ENCODE measurements at regions not wholly inside any gene's neighbourhood (a gene's known extent, or its start where the extent isn't known, plus 50 kb on each side); places are given as distances from the start of the nearest gene placed in this dataset.

DNA sequence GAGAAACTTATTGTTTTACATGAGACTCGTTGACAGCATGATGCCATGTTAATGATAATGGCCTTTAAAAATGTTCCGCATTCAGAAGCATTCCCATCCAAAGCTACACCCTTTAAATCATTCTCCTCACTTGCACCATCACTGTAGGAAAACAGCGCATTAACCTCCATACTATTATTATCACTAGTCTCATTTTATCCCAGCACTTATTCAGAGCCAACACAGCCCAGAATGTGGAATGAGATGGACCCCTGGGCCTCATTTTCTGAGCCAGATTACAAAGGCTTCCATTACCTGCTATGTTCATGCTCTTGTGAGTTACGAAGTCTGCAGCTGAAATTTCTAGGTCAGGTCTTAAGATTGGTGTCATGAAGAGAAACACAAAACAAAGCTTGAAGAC, 159.4 kb downstream of the HS3ST3A1 start:
- no peak overlapping the region for H3K27ac Mint-ChIP-seq
- no peak overlapping the region for H3K4me3 Mint-ChIP-seq
- H3K9me3 Mint-ChIP-seq: no peaks in the 10 kb centered on the region
- H3K4me1 Mint-ChIP-seq: no peaks in the 10 kb centered on the region
- DNase-seq (ENCODE audit: low spot score in 2 of 2): no peak
- no peaks in the 10 kb centered on the region for H3K27me3 Mint-ChIP-seq
- no peaks in the 10 kb centered on the region for H3K36me3 Mint-ChIP-seq
- ATAC-seq (ENCODE audit: low read depth): no peak

GRCh38 chr17:13441873-13442272, 159.9 kb downstream of the HS3ST3A1 start:
- no peak overlapping the region for H3K27ac Mint-ChIP-seq
- no peak for ATAC-seq (ENCODE audit: low read depth)
- no peaks in the 10 kb centered on the region for H3K36me3 Mint-ChIP-seq
- H3K9me3 Mint-ChIP-seq: no peaks in the 10 kb centered on the region
- DNase-seq (ENCODE audit: low spot score in 2 of 2): no peak
- H3K27me3 Mint-ChIP-seq: no peaks in the 10 kb centered on the region
- H3K4me1 Mint-ChIP-seq: no peaks in the 10 kb centered on the region
- no peak overlapping the region for H3K4me3 Mint-ChIP-seq

GRCh38 chr17:13437966-13438779, 163.6 kb downstream of the HS3ST3A1 start:
- ATAC-seq (ENCODE audit: low read depth): no peak
- peaks cover 1% of the 10 kb centered on the region for H3K9me3 Mint-ChIP-seq
- H3K4me1 Mint-ChIP-seq: no peaks in the 10 kb centered on the region
- H3K27me3 Mint-ChIP-seq: no peaks in the 10 kb centered on the region
- H3K36me3 Mint-ChIP-seq: no peaks in the 10 kb centered on the region
- no peak for DNase-seq (ENCODE audit: low spot score in 2 of 2)
- H3K27ac Mint-ChIP-seq: no peak overlapping the region
- H3K4me3 Mint-ChIP-seq: no peak overlapping the region

- ATAC-seq (ENCODE audit: low read depth) (no peak), DNase-seq (ENCODE audit: low spot score in 2 of 2) (no peak)
- H3K27ac Mint-ChIP-seq: no peak overlapping the region
- H3K27me3 Mint-ChIP-seq: no peaks in the 10 kb centered on the region
- H3K4me1 Mint-ChIP-seq: no peaks in the 10 kb centered on the region
- no peaks in the 10 kb centered on the region for H3K36me3 Mint-ChIP-seq
- H3K9me3 Mint-ChIP-seq: peaks cover 6% of the 10 kb centered on the region
- H3K4me3 Mint-ChIP-seq: no peak overlapping the region
Measured at GRCh38 chr17:13435230-13435629, 166.5 kb downstream of the HS3ST3A1 start.

- no peaks in the 10 kb centered on the region for H3K27me3 Mint-ChIP-seq
- no peaks in the 10 kb centered on the region for H3K4me1 Mint-ChIP-seq
- H3K36me3 Mint-ChIP-seq: no peaks in the 10 kb centered on the region
- ATAC-seq (ENCODE audit: low read depth) (no peak), DNase-seq (ENCODE audit: low spot score in 2 of 2) (no peak)
- no peak overlapping the region for H3K27ac Mint-ChIP-seq
- H3K9me3 Mint-ChIP-seq: peaks cover 4% of the 10 kb centered on the region
- H3K4me3 Mint-ChIP-seq: no peak overlapping the region
Measured at GRCh38 chr17:13429201-13429600, 172.5 kb downstream of the HS3ST3A1 start.

- Mint-ChIP-seq H3K4me1 (no peaks in the 10 kb centered on the region), H3K27me3 (no peaks in the 10 kb centered on the region), H3K9me3 (peaks cover 4% of the 10 kb centered on the region), H3K36me3 (no peaks in the 10 kb centered on the region), H3K27ac (no peak overlapping the region), H3K4me3 (no peak overlapping the region)
- no peak for ATAC-seq (ENCODE audit: low read depth)
- DNase-seq (ENCODE audit: low spot score in 2 of 2): no peak
Measured at GRCh38 chr17:13428611-13429042, 173.1 kb downstream of the HS3ST3A1 start.

- no peak overlapping the region for H3K4me3 Mint-ChIP-seq
- H3K27me3 Mint-ChIP-seq: no peaks in the 10 kb centered on the region
- H3K36me3 Mint-ChIP-seq: no peaks in the 10 kb centered on the region
- H3K4me1 Mint-ChIP-seq: no peaks in the 10 kb centered on the region
- no peaks in the 10 kb centered on the region for H3K9me3 Mint-ChIP-seq
- DNase-seq (ENCODE audit: low spot score in 2 of 2) (no peak), ATAC-seq (ENCODE audit: low read depth) (no peak)
- no peak overlapping the region for H3K27ac Mint-ChIP-seq
Measured at GRCh38 chr17:13426991-13427390, 174.7 kb downstream of the HS3ST3A1 start.

DNA sequence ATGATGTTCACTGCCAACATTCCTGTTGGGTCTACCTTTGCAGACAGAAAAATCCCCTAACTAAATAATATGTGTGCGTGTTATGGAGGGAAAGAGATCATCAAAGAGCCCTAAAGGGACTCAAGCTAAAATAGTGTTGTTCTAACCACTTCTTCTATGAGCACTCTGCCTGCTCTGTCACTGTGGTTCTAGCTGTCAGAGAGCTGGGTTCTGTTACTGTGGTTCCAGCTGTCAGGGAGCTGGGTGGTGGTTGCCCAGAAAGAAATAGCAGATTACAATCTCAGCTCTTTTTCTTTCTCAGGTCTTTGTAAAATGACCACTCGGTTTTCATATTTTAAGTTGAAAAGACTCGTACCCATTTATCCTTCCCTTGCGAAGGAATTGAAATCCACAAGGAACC, 176.3 kb downstream of the HS3ST3A1 start:
- no peak for DNase-seq (ENCODE audit: low spot score in 2 of 2)
- no peak overlapping the region for H3K4me3 Mint-ChIP-seq
- H3K4me1 Mint-ChIP-seq: no peaks in the 10 kb centered on the region
- no peak for ATAC-seq (ENCODE audit: low read depth)
- no peaks in the 10 kb centered on the region for H3K9me3 Mint-ChIP-seq
- H3K36me3 Mint-ChIP-seq: no peaks in the 10 kb centered on the region
- peaks cover 9% of the 10 kb centered on the region for H3K27me3 Mint-ChIP-seq
- no peak overlapping the region for H3K27ac Mint-ChIP-seq

- Mint-ChIP-seq H3K4me1 (no peaks in the 10 kb centered on the region), H3K27ac (no peak overlapping the region), H3K4me3 (no peak overlapping the region), H3K9me3 (peaks cover 3% of the 10 kb centered on the region), H3K27me3 (peaks cover 12% of the 10 kb centered on the region), H3K36me3 (no peaks in the 10 kb centered on the region)
- no peak for ATAC-seq (ENCODE audit: low read depth)
- DNase-seq (ENCODE audit: low spot score in 2 of 2): no peak
Measured at GRCh38 chr17:13421581-13422130, 180.1 kb downstream of the HS3ST3A1 start.

DNA sequence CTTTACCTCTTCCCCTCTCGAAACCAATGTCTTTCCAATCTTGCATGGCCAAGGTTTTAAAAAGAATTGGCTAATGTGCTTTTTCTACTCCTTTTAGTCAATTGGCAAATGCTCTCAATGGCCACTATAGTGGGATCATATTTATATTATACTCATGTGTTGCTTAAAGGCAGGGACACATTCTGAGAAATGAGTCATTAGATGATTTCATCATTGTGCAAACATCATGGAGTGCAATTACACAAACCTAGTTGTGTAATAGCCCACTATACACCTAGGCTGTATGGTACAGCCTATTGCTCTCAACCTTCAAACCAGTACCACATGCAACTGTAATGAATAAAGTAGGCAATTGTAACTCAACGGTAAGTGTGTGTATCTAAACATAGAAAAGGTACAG, 180.9 kb downstream of the HS3ST3A1 start:
- H3K36me3 Mint-ChIP-seq: no peaks in the 10 kb centered on the region
- ATAC-seq (ENCODE audit: low read depth) (no peak), DNase-seq (ENCODE audit: low spot score in 2 of 2) (no peak)
- no peaks in the 10 kb centered on the region for H3K4me1 Mint-ChIP-seq
- H3K4me3 Mint-ChIP-seq: no peak overlapping the region
- no peak overlapping the region for H3K27ac Mint-ChIP-seq
- H3K9me3 Mint-ChIP-seq: peaks cover 4% of the 10 kb centered on the region
- H3K27me3 Mint-ChIP-seq: peaks cover 13% of the 10 kb centered on the region

DNA sequence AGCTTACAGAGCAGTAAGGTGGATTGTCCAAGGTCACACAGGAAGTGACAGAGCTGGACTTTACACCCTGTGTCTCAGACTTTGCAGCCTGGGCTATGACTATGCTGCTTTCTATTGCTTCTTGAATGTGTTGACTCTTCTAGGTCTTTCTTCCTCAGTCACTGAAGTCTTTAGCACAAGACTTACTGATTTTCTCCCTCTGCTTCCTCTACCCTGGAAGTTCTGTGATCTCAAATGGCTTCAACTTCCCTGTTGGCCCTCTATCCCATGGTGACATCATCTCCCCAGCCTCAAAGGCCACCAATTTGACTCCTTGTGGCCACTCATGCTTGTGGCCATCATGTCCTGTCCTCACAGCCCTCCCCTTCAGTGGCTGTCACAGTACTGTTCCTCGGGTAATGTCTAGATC, 181.3 kb downstream of the HS3ST3A1 start:
- H3K4me1 Mint-ChIP-seq: no peaks in the 10 kb centered on the region
- peaks cover 4% of the 10 kb centered on the region for H3K9me3 Mint-ChIP-seq
- no peak overlapping the region for H3K27ac Mint-ChIP-seq
- no peak overlapping the region for H3K4me3 Mint-ChIP-seq
- ATAC-seq (ENCODE audit: low read depth) (no peak), DNase-seq (ENCODE audit: low spot score in 2 of 2) (no peak)
- H3K36me3 Mint-ChIP-seq: no peaks in the 10 kb centered on the region
- H3K27me3 Mint-ChIP-seq: peaks cover 13% of the 10 kb centered on the region

DNA sequence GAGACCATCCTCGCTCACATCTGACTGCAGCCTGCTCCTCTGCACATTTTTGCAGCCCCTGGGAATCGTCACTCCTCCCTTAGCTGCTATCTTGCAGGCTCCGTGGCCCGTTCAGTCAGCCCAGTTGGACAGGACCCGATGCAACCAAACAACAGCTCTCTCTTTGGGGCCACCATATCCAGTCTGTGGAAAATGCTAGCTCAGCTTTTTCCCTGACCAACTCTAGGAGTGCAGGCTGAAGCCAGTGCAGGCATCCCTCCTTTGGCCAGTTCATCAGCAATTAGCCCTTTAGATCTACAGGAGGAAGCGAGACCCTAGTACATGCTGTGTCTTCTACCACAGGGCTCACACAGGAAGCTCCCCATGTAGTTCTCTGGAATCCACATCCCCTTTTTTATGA, 182.1 kb downstream of the HS3ST3A1 start:
- peaks cover 4% of the 10 kb centered on the region for H3K9me3 Mint-ChIP-seq
- H3K27ac Mint-ChIP-seq: no peak overlapping the region
- DNase-seq (ENCODE audit: low spot score in 2 of 2) (no peak), ATAC-seq (ENCODE audit: low read depth) (no peak)
- H3K4me1 Mint-ChIP-seq: no peaks in the 10 kb centered on the region
- no peak overlapping the region for H3K4me3 Mint-ChIP-seq
- H3K27me3 Mint-ChIP-seq: peaks cover 13% of the 10 kb centered on the region
- H3K36me3 Mint-ChIP-seq: no peaks in the 10 kb centered on the region

DNA sequence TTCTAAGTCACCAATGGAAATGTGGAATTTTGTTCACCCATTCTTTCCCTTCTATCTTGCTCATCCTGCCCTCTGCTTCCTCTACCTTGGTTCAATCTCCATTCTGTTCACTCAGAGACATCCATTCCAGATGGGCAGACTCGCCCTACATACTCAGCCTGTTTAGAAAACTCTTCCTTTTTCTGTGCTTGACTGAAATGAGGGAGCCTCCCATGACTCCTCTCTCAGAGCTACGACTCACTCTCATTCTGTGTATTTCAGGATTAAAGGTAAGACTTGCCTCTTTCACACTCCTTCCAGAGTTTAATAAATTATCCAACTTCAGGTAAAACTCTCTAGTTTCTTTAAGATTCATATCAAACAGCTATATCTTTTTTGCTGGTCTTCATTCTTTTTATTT, 182.8 kb downstream of the HS3ST3A1 start:
- H3K27ac Mint-ChIP-seq: no peak overlapping the region
- DNase-seq (ENCODE audit: low spot score in 2 of 2) (no peak), ATAC-seq (ENCODE audit: low read depth) (no peak)
- no peak overlapping the region for H3K4me3 Mint-ChIP-seq
- peaks cover 4% of the 10 kb centered on the region for H3K9me3 Mint-ChIP-seq
- no peaks in the 10 kb centered on the region for H3K36me3 Mint-ChIP-seq
- H3K27me3 Mint-ChIP-seq: peaks cover 13% of the 10 kb centered on the region
- no peaks in the 10 kb centered on the region for H3K4me1 Mint-ChIP-seq

DNA sequence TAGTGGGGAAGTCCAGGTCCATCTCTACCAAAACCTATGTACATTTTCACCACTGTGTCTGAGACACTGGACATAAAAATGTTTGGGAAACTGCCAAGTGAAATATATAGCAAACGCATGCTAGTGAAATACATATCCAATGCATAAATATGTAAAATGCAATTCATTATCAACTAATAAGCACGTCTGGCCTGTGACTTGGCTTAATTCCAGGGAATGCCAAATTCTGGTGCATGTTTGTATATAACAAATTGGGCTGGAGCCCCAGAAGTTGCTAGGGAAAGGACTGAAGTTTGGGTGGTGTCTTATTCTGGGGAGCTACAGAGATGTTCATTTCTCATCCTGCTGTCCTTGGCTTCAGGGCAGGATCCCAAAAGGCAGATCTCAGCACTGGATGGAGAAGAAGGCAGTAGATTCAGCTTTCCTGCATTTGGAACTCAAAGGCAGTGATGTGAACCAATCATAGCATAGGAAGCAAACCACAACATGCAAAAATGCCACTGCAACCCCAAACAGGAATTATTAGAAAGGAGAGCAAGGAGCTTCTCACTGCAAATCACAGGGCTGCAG, 184.3 kb downstream of the HS3ST3A1 start:
- Mint-ChIP-seq H3K9me3 (peaks cover 4% of the 10 kb centered on the region), H3K27me3 (peaks cover 13% of the 10 kb centered on the region), H3K4me3 (no peak overlapping the region), H3K36me3 (no peaks in the 10 kb centered on the region), H3K27ac (no peak overlapping the region), H3K4me1 (no peaks in the 10 kb centered on the region)
- ATAC-seq (ENCODE audit: low read depth): no peak
- DNase-seq (ENCODE audit: low spot score in 2 of 2): no peak
